ENCODE measurements at regions not wholly inside any gene's neighbourhood (a gene's known extent, or its start where the extent isn't known, plus 50 kb on each side); places are given as distances from the start of the nearest gene placed in this dataset.

DNA sequence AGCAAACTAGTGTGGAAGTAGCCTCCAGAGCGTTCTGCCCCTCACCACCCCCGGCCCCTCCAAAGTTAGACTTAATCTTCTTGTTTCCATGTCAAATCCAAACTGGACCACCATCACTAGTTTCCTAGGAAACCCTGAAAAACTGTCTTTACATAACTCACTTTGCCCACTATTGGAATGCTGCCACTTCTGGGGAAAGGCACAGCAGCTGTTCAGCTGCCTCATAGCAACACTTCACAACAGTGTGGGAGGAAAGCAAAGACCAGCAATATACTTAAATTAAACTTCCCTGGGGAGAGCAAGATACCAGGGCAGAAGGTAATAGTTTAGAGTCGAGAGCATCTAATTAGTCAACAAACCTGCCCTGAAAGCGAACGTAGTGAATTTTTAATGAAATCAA, 452.2 kb downstream of the KCNJ2 start:
- H3K27me3 ChIP-seq (ENCODE audit: control insufficient read depth, insufficient read depth, low read length) = no peaks in the 10 kb centered on the region
- no peak overlapping the region for H3K4me3 ChIP-seq (ENCODE audit: low read length)
- no peaks in the 10 kb centered on the region for H3K9me3 ChIP-seq (ENCODE audit: control insufficient read depth, insufficient read depth, low read length)
- no peak for DNase-seq (ENCODE audit: low read depth, low spot score)
- no CpG with 5 or more reads among the region's 5 CpGs for WGBS (ENCODE audit: insufficient coverage, insufficient read length)
- H3K4me1 ChIP-seq (ENCODE audit: control insufficient read depth, insufficient read depth, low read length) = no peaks in the 10 kb centered on the region
- no peak overlapping the region for H3K27ac ChIP-seq (ENCODE audit: low read length)
- H3K36me3 ChIP-seq (ENCODE audit: control insufficient read depth, insufficient read depth, low read length) = no peaks in the 10 kb centered on the region

DNA sequence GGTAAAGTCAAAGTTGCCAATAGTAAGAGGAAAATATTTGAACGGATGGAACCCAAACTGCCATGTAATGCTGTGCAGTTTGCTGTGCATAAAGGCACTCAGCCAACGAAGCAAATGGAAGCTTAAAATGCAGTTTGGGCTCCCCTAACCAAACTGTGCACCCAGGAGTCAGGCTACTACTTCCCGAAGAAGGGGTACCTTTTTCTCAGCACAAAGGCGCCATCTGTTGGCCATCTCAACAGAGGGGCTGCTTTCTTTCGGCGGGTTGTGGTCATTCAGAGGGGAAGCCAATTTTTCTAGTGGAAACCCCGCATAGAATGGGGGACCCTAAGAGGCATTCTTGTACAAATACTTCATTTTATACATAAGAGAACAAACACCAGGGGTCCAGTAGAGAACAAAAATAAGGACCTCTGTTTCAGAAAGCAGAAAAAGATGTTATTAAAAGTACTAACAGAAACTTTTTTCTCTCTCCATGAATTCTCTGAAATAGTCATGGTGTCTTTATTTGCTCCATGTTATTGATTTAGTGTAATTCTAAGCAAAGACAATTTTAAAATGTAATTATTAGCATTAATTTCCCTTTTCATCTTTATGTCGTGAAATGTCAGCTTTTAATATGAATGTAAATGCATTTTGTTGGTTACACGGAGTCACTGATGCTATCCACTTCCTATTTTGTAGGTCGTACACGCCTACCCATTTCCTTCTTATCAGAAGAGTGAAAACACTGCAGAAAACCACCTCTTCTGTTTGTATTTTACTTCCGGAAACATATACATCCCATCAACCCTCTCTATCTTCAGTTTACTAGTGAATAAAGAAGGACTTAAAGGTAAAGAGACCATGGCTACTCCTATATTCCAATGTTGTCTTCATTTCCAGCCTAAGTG, 453.3 kb downstream of the KCNJ2 start:
- no peak overlapping the region for H3K4me3 ChIP-seq (ENCODE audit: low read length)
- no peaks in the 10 kb centered on the region for H3K9me3 ChIP-seq (ENCODE audit: control insufficient read depth, insufficient read depth, low read length)
- no CpG with 5 or more reads among the region's 12 CpGs for WGBS (ENCODE audit: insufficient coverage, insufficient read length)
- no peaks in the 10 kb centered on the region for H3K36me3 ChIP-seq (ENCODE audit: control insufficient read depth, insufficient read depth, low read length)
- H3K27ac ChIP-seq (ENCODE audit: low read length) = no peak overlapping the region
- H3K27me3 ChIP-seq (ENCODE audit: control insufficient read depth, insufficient read depth, low read length) = no peaks in the 10 kb centered on the region
- DNase-seq (ENCODE audit: low read depth, low spot score) = peak; percentile 55
- H3K4me1 ChIP-seq (ENCODE audit: control insufficient read depth, insufficient read depth, low read length) = no peaks in the 10 kb centered on the region

DNA sequence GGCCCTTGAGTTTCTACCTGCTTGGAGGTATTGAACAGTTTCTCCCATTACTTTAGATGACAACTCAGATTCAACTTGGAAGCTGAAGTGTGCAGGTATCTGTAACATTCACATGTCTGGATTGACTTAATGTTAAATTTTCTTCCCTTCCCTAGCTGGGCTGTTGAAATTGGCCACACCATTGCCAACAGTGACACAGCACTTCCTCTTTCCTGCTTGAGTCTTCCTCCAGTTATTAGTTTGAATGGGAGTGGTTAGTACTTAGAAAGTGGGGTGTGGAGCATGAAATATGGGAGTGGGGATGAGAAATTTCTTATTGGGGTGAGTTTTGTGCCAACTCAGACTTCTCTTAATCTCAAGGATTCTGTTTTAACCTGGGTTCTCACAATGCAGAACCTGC, 454.9 kb downstream of the KCNJ2 start:
- H3K4me3 ChIP-seq (ENCODE audit: low read length) = no peak overlapping the region
- no peaks in the 10 kb centered on the region for H3K36me3 ChIP-seq (ENCODE audit: control insufficient read depth, insufficient read depth, low read length)
- no peaks in the 10 kb centered on the region for H3K4me1 ChIP-seq (ENCODE audit: control insufficient read depth, insufficient read depth, low read length)
- no peak overlapping the region for H3K27ac ChIP-seq (ENCODE audit: low read length)
- H3K27me3 ChIP-seq (ENCODE audit: control insufficient read depth, insufficient read depth, low read length) = no peaks in the 10 kb centered on the region
- no peak for DNase-seq (ENCODE audit: low read depth, low spot score)
- no peaks in the 10 kb centered on the region for H3K9me3 ChIP-seq (ENCODE audit: control insufficient read depth, insufficient read depth, low read length)

DNA sequence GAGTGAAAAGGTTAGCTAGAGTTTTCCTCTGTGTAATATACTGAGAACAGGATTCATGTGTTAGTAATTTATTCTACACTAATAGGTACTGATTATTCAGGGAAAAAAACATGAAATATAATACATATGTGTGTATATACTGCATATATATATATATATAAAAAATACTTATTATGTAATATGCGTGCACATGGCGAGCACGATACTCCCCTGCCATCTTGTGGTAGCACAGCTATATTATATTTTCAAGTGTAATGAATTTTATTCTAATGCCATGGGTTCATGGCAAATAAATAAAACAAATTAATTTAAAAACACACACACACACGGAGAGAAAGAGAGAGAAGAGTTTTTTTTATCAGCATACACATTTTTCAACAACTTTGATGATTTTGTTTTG, 460.6 kb downstream of the KCNJ2 start:
- no peaks in the 10 kb centered on the region for H3K4me1 ChIP-seq (ENCODE audit: control insufficient read depth, insufficient read depth, low read length)
- no peaks in the 10 kb centered on the region for H3K9me3 ChIP-seq (ENCODE audit: control insufficient read depth, insufficient read depth, low read length)
- H3K4me3 ChIP-seq (ENCODE audit: low read length) = no peak overlapping the region
- H3K27ac ChIP-seq (ENCODE audit: low read length) = no peak overlapping the region
- H3K27me3 ChIP-seq (ENCODE audit: control insufficient read depth, insufficient read depth, low read length) = no peaks in the 10 kb centered on the region
- DNase-seq (ENCODE audit: low read depth, low spot score) = no peak
- WGBS (ENCODE audit: insufficient coverage, insufficient read length) = no CpG with 5 or more reads among the region's 4 CpGs
- H3K36me3 ChIP-seq (ENCODE audit: control insufficient read depth, insufficient read depth, low read length) = no peaks in the 10 kb centered on the region

DNA sequence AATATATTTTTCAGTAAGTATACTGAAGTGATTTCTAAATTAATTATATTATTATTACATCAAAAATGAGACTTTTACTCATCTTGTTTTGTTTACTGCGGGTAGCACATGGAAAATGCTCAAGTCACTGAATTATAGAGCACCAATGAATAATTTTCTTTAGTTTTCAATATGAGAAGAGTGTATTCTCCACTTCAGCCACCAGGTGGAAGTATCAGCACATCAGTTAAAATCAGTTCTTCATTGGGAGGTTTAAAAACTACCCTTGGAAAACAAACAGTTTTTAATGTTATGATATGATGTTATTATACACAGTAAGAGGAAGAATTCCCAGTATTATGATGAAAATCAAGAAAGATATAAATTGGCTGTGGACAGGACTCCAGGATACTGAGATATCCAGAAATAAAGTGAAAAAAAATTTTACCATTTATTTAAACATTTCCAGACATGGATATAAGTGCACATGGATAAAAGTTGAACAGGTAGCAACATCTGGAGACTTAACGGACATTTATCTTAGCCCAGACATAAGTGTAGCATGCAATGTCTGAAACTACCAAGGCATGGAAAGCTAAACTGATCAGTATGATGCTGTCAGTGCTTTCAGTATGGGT, 467.3 kb downstream of the KCNJ2 start:
- no peak overlapping the region for H3K27ac ChIP-seq (ENCODE audit: low read length)
- no CpG with 5 or more reads among the region's 2 CpGs for WGBS (ENCODE audit: insufficient coverage, insufficient read length)
- no peak overlapping the region for H3K4me3 ChIP-seq (ENCODE audit: low read length)
- DNase-seq (ENCODE audit: low read depth, low spot score) = peak; percentile 16
- H3K36me3 ChIP-seq (ENCODE audit: control insufficient read depth, insufficient read depth, low read length) = no peaks in the 10 kb centered on the region
- H3K9me3 ChIP-seq (ENCODE audit: control insufficient read depth, insufficient read depth, low read length) = no peaks in the 10 kb centered on the region
- H3K4me1 ChIP-seq (ENCODE audit: control insufficient read depth, insufficient read depth, low read length) = no peaks in the 10 kb centered on the region
- H3K27me3 ChIP-seq (ENCODE audit: control insufficient read depth, insufficient read depth, low read length) = no peaks in the 10 kb centered on the region

DNA sequence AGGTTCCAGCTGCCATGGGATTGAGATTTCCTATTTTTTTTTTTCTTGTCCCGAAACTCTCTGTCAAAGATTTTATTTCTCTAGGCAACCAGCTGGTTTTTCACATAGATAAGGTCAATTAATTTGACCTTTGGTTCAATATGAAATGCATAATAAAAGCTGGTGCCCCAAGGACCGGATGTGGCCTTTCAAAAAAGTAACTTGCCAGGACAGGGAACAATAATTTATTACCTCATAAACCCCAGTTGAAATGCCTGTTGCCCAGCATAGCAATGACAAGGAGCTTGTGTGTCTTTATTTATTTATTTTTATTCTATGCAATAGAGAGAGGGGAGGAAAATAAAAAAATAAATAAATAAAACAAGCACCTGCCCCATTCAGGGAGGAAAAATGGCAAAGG, 472.7 kb downstream of the KCNJ2 start:
- no CpG with 5 or more reads among the region's 2 CpGs for WGBS (ENCODE audit: insufficient coverage, insufficient read length)
- Histone ChIP-seq H3K27ac (ENCODE audit: low read length) (no peak overlapping the region), H3K9me3 (ENCODE audit: control insufficient read depth, insufficient read depth, low read length) (no peaks in the 10 kb centered on the region), H3K27me3 (ENCODE audit: control insufficient read depth, insufficient read depth, low read length) (no peaks in the 10 kb centered on the region), H3K4me1 (ENCODE audit: control insufficient read depth, insufficient read depth, low read length) (no peaks in the 10 kb centered on the region), H3K36me3 (ENCODE audit: control insufficient read depth, insufficient read depth, low read length) (no peaks in the 10 kb centered on the region), H3K4me3 (ENCODE audit: low read length) (no peak overlapping the region)
- DNase-seq (ENCODE audit: low read depth, low spot score) = no peak

DNA sequence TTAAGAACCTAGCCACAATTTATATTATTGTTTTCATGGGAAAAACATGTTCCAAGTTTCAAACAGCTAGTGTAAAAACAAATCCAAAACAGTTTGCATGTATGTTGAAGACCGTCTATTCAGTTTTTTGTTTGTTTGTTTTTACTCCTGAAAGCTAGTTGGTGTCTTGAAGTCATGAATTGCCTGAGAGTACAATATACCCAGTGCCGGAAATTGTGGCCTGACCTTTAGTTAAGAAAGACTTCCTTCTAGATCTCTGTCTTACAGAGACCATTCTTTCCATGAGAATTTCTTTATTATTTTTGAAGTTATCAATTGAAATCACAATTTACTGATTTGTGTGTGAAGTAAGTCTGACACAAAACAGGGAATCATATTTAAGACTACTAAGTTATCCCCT, 474.8 kb downstream of the KCNJ2 start:
- Histone ChIP-seq H3K36me3 (ENCODE audit: control insufficient read depth, insufficient read depth, low read length) (no peaks in the 10 kb centered on the region), H3K4me3 (ENCODE audit: low read length) (no peak overlapping the region), H3K27ac (ENCODE audit: low read length) (no peak overlapping the region), H3K27me3 (ENCODE audit: control insufficient read depth, insufficient read depth, low read length) (no peaks in the 10 kb centered on the region), H3K9me3 (ENCODE audit: control insufficient read depth, insufficient read depth, low read length) (no peaks in the 10 kb centered on the region), H3K4me1 (ENCODE audit: control insufficient read depth, insufficient read depth, low read length) (no peaks in the 10 kb centered on the region)
- no peak for DNase-seq (ENCODE audit: low read depth, low spot score)
- no CpG with 5 or more reads among the region's 2 CpGs for WGBS (ENCODE audit: insufficient coverage, insufficient read length)

DNA sequence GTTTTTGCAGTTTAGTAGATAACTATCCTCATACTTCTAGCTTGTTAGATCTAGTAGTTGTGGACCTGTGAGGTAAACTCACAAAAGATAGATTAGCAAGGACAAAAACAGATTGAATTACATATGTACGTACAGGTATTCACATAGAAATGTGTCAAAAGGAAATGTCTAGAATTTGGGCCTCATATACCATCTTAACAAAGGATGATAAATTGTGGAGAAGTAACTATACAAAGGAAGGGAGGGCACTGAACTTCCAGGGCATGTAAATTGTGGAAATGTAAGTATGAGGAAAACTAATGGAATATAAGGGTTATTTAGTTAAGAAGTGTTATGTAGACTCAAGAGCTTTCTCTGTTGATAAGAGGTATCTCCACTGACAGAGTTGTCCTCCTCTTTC, 477.3 kb downstream of the KCNJ2 start:
- H3K27ac ChIP-seq (ENCODE audit: low read length) = no peak overlapping the region
- no peaks in the 10 kb centered on the region for H3K4me1 ChIP-seq (ENCODE audit: control insufficient read depth, insufficient read depth, low read length)
- H3K36me3 ChIP-seq (ENCODE audit: control insufficient read depth, insufficient read depth, low read length) = no peaks in the 10 kb centered on the region
- H3K9me3 ChIP-seq (ENCODE audit: control insufficient read depth, insufficient read depth, low read length) = no peaks in the 10 kb centered on the region
- no peak overlapping the region for H3K4me3 ChIP-seq (ENCODE audit: low read length)
- H3K27me3 ChIP-seq (ENCODE audit: control insufficient read depth, insufficient read depth, low read length) = no peaks in the 10 kb centered on the region
- WGBS (ENCODE audit: insufficient coverage, insufficient read length) = no CpG with 5 or more reads among the region's 1 CpG
- no peak for DNase-seq (ENCODE audit: low read depth, low spot score)

DNA sequence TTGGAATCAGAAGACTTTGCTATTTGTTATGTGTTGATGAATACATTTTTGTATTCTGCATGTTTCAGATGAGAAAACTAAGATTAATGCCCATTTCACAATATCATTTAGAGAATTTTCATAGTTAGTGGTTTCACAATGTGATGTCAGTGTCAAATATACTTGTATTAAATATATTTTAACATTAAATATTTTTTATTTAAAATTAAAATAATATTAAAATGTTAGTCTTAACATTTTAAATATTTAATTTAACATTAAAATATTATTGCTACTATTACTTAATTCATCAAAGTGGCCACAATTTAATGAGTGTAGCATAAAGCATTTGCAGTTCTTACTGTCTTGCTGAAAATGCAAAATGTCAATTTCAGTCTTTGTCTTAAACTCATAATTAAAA, 478.8 kb downstream of the KCNJ2 start:
- Histone ChIP-seq H3K4me3 (ENCODE audit: low read length) (no peak overlapping the region), H3K9me3 (ENCODE audit: control insufficient read depth, insufficient read depth, low read length) (no peaks in the 10 kb centered on the region), H3K27me3 (ENCODE audit: control insufficient read depth, insufficient read depth, low read length) (no peaks in the 10 kb centered on the region), H3K4me1 (ENCODE audit: control insufficient read depth, insufficient read depth, low read length) (no peaks in the 10 kb centered on the region), H3K27ac (ENCODE audit: low read length) (no peak overlapping the region), H3K36me3 (ENCODE audit: control insufficient read depth, insufficient read depth, low read length) (no peaks in the 10 kb centered on the region)
- no peak for DNase-seq (ENCODE audit: low read depth, low spot score)

DNA sequence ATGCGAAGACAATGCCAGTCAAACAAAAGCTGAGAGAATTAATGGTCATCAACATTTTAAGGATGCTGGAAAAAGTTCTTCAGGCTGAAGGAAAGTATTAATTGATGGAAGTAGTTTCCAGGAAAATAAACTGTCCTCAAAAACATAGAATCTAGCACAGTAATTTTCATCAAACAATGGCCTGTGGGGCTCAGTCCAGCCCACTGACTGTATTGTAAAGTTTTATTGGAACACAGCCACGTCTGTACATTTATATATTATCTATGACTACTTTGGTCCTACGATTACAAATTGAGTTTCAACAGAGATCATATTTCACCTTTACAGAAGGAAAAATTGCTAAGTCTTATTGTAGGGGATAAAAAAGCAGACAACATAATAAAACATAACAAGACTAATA, 484.5 kb downstream of the KCNJ2 start:
- DNase-seq (ENCODE audit: low read depth, low spot score) = no peak

DNA sequence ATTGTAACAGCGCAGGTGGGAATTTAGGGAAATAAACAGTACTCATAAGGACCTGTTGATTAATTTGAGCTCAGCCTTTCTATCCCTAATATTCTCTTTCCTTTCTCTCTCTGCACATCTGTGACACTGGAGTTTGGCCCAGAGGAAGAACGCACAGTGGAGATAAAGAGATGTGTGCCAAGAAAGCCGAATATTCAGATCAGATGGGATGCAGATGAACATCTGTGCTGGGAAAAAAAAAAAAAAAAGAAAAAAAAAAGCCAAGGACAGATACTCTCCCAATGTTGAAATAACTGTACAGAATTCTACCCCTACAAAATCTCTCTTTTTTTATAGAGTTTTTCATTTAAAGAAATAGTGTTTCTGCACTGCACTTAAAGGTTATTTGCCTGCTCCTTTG, 485.4 kb downstream of the KCNJ2 start:
- no peak for DNase-seq (ENCODE audit: low read depth, low spot score)
- no peaks in the 10 kb centered on the region for H3K36me3 ChIP-seq (ENCODE audit: control insufficient read depth, insufficient read depth, low read length)
- H3K4me3 ChIP-seq (ENCODE audit: low read length) = no peak overlapping the region
- H3K27ac ChIP-seq (ENCODE audit: low read length) = no peak overlapping the region
- WGBS (ENCODE audit: insufficient coverage, insufficient read length) = no CpG with 5 or more reads among the region's 3 CpGs
- H3K9me3 ChIP-seq (ENCODE audit: control insufficient read depth, insufficient read depth, low read length) = no peaks in the 10 kb centered on the region
- no peaks in the 10 kb centered on the region for H3K27me3 ChIP-seq (ENCODE audit: control insufficient read depth, insufficient read depth, low read length)
- no peaks in the 10 kb centered on the region for H3K4me1 ChIP-seq (ENCODE audit: control insufficient read depth, insufficient read depth, low read length)

More for the DNA sequence above, 484.5 kb downstream of the KCNJ2 start:
- Histone ChIP-seq H3K36me3 (ENCODE audit: control insufficient read depth, insufficient read depth, low read length) (no peaks in the 10 kb centered on the region), H3K9me3 (ENCODE audit: control insufficient read depth, insufficient read depth, low read length) (no peaks in the 10 kb centered on the region), H3K4me3 (ENCODE audit: low read length) (no peak overlapping the region), H3K4me1 (ENCODE audit: control insufficient read depth, insufficient read depth, low read length) (no peaks in the 10 kb centered on the region), H3K27me3 (ENCODE audit: control insufficient read depth, insufficient read depth, low read length) (no peaks in the 10 kb centered on the region), H3K27ac (ENCODE audit: low read length) (no peak overlapping the region)
- no CpG with 5 or more reads among the region's 3 CpGs for WGBS (ENCODE audit: insufficient coverage, insufficient read length)

All from iPS DF 6.9 (cell line).